GM18505 (cell line): ENCODE measurements at regions not wholly inside any gene's neighbourhood (a gene's known extent, or its start where the extent isn't known, plus 50 kb on each side); places are given as distances from the start of the nearest gene placed in this dataset.

Experiments
- ATAC-seq: cut with Tn5 transposase; IDR thresholded peaks from one replicate; pipeline ENCODE4 v1.9.1; 2021; ENCODE audit not compliant: unreplicated experiment
- POLR2A ChIP-seq: IDR thresholded peaks from 4 replicates; pipeline ENCODE4 v1.6.1; 2011; ENCODE audit warnings: borderline replicate concordance; ENCODE audit not compliant: insufficient read depth, insufficient read length; ENCODE audit errors: extremely low read depth

GRCh38 chr4:157882901-157883300, 289.9 kb downstream of the GASK1B start:
- no peak for ATAC-seq
- TF ChIP-seq POLR2A: no peak

GRCh38 chr4:157880761-157881160, 292.1 kb downstream of the GASK1B start:
- TF ChIP-seq POLR2A: no peak
- no peak for ATAC-seq

GRCh38 chr4:157854819-157855218, 318.0 kb downstream of the GASK1B start:
- TF ChIP-seq POLR2A: no peak
- no peak for ATAC-seq

GRCh38 chr4:157840648-157841047, 332.2 kb downstream of the GASK1B start:
- no peak for ATAC-seq
- TF ChIP-seq POLR2A: no peak

- TF ChIP-seq POLR2A: no peak
- ATAC-seq: no peak
Observed at GRCh38 chr4:157840034-157840433, 332.8 kb downstream of the GASK1B start.

- no peak for ATAC-seq
- TF ChIP-seq POLR2A: no peak
Observed at GRCh38 chr4:157838366-157838765, 334.5 kb downstream of the GASK1B start.

GRCh38 chr4:157837071-157837703, 335.6 kb downstream of the GASK1B start:
- no peak for TF ChIP-seq POLR2A
- no peak for ATAC-seq

- no peak for TF ChIP-seq POLR2A
- no peak for ATAC-seq
Observed at GRCh38 chr4:157832596-157832995, 340.2 kb downstream of the GASK1B start.

- no peak for TF ChIP-seq POLR2A
- no peak for ATAC-seq
Observed at GRCh38 chr4:157824021-157824420, 348.8 kb downstream of the GASK1B start.

GRCh38 chr4:157821814-157822213, 351.0 kb downstream of the GASK1B start:
- no peak for TF ChIP-seq POLR2A
- no peak for ATAC-seq

GRCh38 chr4:157819693-157820464, 352.9 kb downstream of the GASK1B start:
- no peak for TF ChIP-seq POLR2A
- ATAC-seq: no peak

- ATAC-seq: no peak
- no peak for TF ChIP-seq POLR2A
Observed at GRCh38 chr4:157818946-157819692, 353.7 kb downstream of the GASK1B start.

- no peak for ATAC-seq
- no peak for TF ChIP-seq POLR2A
Observed at GRCh38 chr4:157810137-157810774, 362.6 kb downstream of the GASK1B start.

- ATAC-seq: no peak
- TF ChIP-seq POLR2A: no peak
Observed at GRCh38 chr4:157808796-157809383, 363.9 kb downstream of the GASK1B start.

- ATAC-seq: no peak
- TF ChIP-seq POLR2A: no peak
Observed at GRCh38 chr4:157806184-157806583, 366.6 kb downstream of the GASK1B start.
